ENCODE measurements at regions not wholly inside any gene's neighbourhood (a gene's known extent, or its start where the extent isn't known, plus 50 kb on each side); places are given as distances from the start of the nearest gene placed in this dataset.

- no TSS peak for BruUV-seq (replicated peaks)
- H3K9me3 ChIP-seq (ENCODE audit: low read length), result no peaks in the 10 kb centered on the region
- no peaks in the 10 kb centered on the region for H3K4me1 ChIP-seq (ENCODE audit: insufficient read depth, low read length, poor library complexity, severe bottlenecking)
- DNase-seq (ENCODE audit: low spot score), result no peak
- no peak overlapping the region for H3K4me3 ChIP-seq (ENCODE audit: low read depth, low read length, poor library complexity, severe bottlenecking)
- no peaks in the 10 kb centered on the region for H4K20me1 ChIP-seq (ENCODE audit: insufficient read depth, low read length)
- intact Hi-C loops (cut with micrococcal nuclease; ENCODE audit: unreplicated experiment), result no loop called here
- no peaks in the 10 kb centered on the region for H3K36me3 ChIP-seq (ENCODE audit: insufficient read depth, low read length)
- TF ChIP-seq EZH2phosphoT487 (IDR thresholded peaks at IDR 0.05; ENCODE audit: borderline replicate concordance, low read depth, low read length) (no peak), CTCF (conservative IDR thresholded peaks at IDR 0.05; ENCODE audit: low read length) (no peak)
- no peaks in the 10 kb centered on the region for H3K9me2 ChIP-seq (ENCODE audit: insufficient read depth, low read length)
- no peaks in the 10 kb centered on the region for H3K79me2 ChIP-seq (ENCODE audit: insufficient read depth, low read depth, low read length)
- no peak overlapping the region for H2AFZ ChIP-seq (ENCODE audit: low read length)
- ChIA-PET CTCF (ENCODE audit: unreplicated experiment) (no interaction called here), POLR2A (interaction anchor here (0.8 kb wide), 1 partner anchor 43 kb away, joined by 3 read pairs; no protein-coding TSS in a partner anchor)
- H3K27ac ChIP-seq (ENCODE audit: low read depth, low read length, poor library complexity, severe bottlenecking), result no peak overlapping the region
- H3K4me2 ChIP-seq (ENCODE audit: low read length), result no peak overlapping the region
Measured at GRCh38 chr5:69034898-69035297, 58.9 kb upstream of the SLC30A5 start.

DNA sequence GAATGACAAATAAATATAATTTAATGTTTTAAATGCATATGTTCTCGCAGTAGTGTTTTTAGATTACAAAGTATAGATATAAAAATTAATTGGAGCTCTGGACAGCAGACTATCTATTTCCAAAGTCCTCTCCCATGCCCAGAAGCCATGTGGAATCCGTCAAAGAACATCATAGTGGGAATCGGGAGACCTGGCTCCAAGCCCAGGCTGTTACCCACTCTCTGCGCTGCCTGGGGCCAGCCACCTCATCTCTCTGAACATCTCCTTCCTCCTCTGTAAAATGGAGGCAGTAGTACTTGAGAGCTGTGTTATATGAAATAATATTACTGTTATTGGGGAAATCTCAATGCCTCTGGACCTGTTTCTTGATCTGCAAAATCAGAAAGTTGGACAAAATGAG, 58.1 kb upstream of the SLC30A5 start:
- no TSS peak for BruUV-seq (replicated peaks)
- CTCF ChIA-PET (ENCODE audit: unreplicated experiment), result no interaction called here
- no peak overlapping the region for H3K4me2 ChIP-seq (ENCODE audit: low read length)
- H3K27ac ChIP-seq (ENCODE audit: low read depth, low read length, poor library complexity, severe bottlenecking), result no peak overlapping the region
- no peaks in the 10 kb centered on the region for H3K9me3 ChIP-seq (ENCODE audit: low read length)
- no peak for TF ChIP-seq CTCF (conservative IDR thresholded peaks at IDR 0.05; ENCODE audit: low read length)
- no peak for TF ChIP-seq EZH2phosphoT487 (IDR thresholded peaks at IDR 0.05; ENCODE audit: borderline replicate concordance, low read depth, low read length)
- H3K9me2 ChIP-seq (ENCODE audit: insufficient read depth, low read length), result no peaks in the 10 kb centered on the region
- intact Hi-C loops (cut with micrococcal nuclease; ENCODE audit: unreplicated experiment), result no loop called here
- no peaks in the 10 kb centered on the region for H3K36me3 ChIP-seq (ENCODE audit: insufficient read depth, low read length)
- DNase-seq (ENCODE audit: low spot score), result no peak
- H4K20me1 ChIP-seq (ENCODE audit: insufficient read depth, low read length), result no peaks in the 10 kb centered on the region
- H3K4me1 ChIP-seq (ENCODE audit: insufficient read depth, low read length, poor library complexity, severe bottlenecking), result no peaks in the 10 kb centered on the region
- no peaks in the 10 kb centered on the region for H3K79me2 ChIP-seq (ENCODE audit: insufficient read depth, low read depth, low read length)
- no peak overlapping the region for H3K4me3 ChIP-seq (ENCODE audit: low read depth, low read length, poor library complexity, severe bottlenecking)
- POLR2A ChIA-PET, result interaction anchor here (0.7 to 1.1 kb wide), 3 partner anchors 9 to 119 kb away, joined by 3 read pairs; no protein-coding TSS in a partner anchor
- no peak overlapping the region for H2AFZ ChIP-seq (ENCODE audit: low read length)

DNA sequence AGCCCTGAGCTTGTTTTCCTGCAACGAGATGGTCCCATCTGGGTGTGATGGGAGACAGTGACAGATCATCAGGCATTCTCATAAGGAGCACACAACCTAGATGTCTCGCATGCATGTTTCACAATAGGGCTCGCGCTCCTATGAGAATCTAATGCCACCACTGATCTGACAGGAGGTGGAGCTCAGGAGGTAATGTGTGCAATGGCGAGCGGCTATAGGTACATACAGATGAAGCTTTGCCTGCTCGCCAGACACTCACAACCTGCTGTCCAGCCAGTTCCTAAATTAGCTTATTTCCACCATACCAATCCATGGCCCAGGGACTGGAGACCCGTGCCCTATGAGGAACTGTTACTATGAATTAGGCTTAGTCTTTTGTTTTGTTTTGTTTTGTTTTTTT, 55.3 kb upstream of the SLC30A5 start:
- no peaks in the 10 kb centered on the region for H3K9me3 ChIP-seq (ENCODE audit: low read length)
- no peak overlapping the region for H3K4me2 ChIP-seq (ENCODE audit: low read length)
- no peak overlapping the region for H2AFZ ChIP-seq (ENCODE audit: low read length)
- no peak overlapping the region for H3K27ac ChIP-seq (ENCODE audit: low read depth, low read length, poor library complexity, severe bottlenecking)
- intact Hi-C loops (cut with micrococcal nuclease; ENCODE audit: unreplicated experiment), result no loop called here
- H3K4me3 ChIP-seq (ENCODE audit: low read depth, low read length, poor library complexity, severe bottlenecking), result no peak overlapping the region
- H3K4me1 ChIP-seq (ENCODE audit: insufficient read depth, low read length, poor library complexity, severe bottlenecking), result peaks cover 11% of the 10 kb centered on the region
- DNase-seq (ENCODE audit: low spot score), result no peak
- TF ChIP-seq EZH2phosphoT487 (IDR thresholded peaks at IDR 0.05; ENCODE audit: borderline replicate concordance, low read depth, low read length) (no peak), CTCF (conservative IDR thresholded peaks at IDR 0.05; ENCODE audit: low read length) (no peak)
- no peaks in the 10 kb centered on the region for H3K79me2 ChIP-seq (ENCODE audit: insufficient read depth, low read depth, low read length)
- no peaks in the 10 kb centered on the region for H3K36me3 ChIP-seq (ENCODE audit: insufficient read depth, low read length)
- H3K9me2 ChIP-seq (ENCODE audit: insufficient read depth, low read length), result no peaks in the 10 kb centered on the region
- POLR2A ChIA-PET, result no interaction called here
- BruUV-seq (replicated peaks), result no TSS peak
- H4K20me1 ChIP-seq (ENCODE audit: insufficient read depth, low read length), result no peaks in the 10 kb centered on the region
- CTCF ChIA-PET (ENCODE audit: unreplicated experiment), result no interaction called here
